Endometrium (tissue), 2 donors: ENCODE measurements at regions not wholly inside any gene's neighbourhood (a gene's known extent, or its start where the extent isn't known, plus 50 kb on each side); places are given as distances from the start of the nearest gene placed in this dataset.

ENCODE experiments used
- FAIRE-seq: peaks from 2 replicates; lab custom pipeline; 2012; peaks lifted over from hg19 to GRCh38; lab: Jason Lieb, UNC
- donor health status: control.
- donor health status: control.

DNA sequence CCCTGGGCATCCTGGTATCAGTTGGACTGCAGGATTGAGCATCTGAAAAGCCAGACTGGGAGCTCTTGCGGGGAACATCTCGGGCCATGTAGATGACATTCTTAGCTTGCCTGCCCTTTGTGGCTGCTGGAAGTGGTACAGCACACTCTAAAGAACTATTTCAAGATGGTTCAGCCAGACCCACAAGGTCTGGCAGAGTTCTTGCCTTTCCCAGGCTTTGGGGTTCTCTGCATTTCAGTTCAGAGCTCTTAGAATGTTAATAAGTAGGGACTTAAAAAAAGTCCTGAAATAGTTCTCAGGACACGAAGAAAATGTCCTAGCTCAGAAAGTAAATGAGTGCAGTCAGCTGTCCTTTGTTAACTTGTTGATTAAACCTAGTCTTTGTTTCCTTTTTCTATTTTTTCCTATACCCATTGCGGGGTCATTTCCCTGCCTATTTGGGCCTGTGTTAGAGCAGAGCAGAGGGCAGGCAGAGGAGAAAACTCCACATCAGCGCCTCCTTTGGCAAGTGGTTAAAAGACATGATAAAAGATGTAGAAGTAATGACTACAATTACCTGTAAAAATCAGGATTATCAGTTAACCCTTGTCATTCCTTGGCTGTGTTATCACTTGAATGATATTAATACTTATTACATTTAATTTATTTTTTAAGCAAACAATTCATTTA is 291.5 kb downstream of the ZSWIM6 start:
- FAIRE-seq: no peak

DNA sequence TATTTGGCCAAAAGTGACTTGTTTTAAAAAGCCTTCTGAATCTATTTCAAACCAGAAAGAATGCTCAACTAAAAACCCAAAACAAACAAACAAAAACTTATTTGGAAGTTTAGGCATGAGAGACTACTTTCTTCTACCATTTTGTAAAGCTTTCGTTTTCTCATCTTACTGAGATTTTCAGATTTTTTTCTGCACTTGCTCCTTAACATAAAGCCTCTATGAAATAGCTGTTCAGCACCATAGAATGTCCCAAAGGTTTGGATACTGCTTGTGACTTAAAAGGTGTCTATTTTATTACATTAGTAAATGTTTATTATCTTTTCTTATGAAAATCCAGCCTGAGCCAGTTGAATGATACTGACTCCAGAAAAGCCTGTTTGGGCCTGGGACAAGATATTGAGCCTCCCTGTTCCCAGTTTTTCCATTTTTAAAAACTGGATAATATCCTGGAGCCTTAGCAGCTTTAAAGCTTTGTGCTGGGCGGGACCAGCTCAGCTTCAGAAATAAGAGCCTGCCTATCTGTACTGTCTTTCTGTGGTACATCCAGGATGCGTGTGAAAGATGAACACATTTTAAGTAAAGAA is 292.6 kb downstream of the ZSWIM6 start:
- FAIRE-seq: peak; percentile 37

DNA sequence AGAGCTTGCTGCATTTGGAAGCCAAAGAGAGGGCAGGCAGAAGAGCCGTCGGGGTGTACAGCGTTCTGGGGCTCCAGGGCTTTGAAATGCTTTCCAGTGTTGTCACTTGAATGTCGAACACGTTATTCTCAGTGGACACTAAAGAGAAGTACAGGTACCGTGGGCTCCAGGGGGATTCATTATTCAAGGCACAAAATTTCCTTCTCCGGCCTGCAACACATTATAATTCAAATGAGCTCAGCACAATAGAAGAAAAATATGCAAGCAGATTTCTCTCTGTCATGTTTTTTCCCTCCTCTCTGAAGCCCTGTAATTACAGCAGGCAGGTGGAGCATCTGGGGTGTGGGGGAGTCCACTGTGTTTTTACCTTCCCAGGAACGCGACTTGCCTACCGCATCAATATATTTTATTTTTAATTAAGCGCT is 293.1 kb downstream of the ZSWIM6 start:
- FAIRE-seq: no peak

DNA sequence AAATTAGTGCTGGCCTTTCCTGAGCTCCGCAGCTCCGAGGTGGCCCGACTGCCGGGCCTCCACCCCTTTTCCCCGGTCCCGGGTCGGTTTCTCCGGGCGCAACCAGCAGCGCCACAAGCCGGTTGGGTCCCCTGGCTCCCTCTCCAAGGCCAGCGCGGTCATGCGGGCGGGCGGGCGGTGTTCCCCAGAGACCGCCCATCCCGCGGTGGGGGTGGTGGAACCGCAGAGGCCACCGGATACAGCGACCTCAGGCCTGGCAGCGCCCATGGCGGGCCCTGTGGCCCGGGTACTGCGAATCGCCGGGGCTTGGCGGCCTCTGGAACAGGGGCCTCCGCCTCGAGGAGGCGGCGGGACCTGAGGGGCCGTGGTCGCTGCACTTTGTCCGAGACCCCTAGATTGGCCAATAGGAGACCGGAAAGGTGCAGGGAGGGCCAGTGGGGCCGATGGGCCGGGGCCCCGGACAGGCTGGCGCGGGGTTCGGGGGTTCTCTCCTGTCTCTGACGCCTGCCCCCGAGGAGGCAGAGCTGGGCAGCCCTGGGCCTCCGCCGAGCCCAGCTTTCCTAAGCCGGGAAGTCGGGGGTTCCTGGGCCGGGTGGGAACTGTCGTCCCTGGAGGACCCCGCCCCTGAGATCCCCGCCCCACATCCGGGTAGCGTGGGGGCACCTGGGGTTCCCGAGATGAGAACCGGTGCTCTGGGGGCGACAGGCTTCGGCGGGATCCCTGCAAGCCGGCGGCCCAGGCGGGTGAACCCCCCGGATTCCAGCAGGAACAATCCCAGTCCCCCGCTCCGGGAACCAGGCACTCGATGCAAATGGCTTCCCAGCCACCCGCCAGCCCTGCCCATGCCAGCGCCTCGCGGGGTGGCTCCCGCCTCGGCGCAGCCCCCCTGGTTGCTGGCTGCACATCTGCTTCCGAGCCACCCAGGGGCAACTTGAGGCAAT is 293.9 kb downstream of the ZSWIM6 start:
- FAIRE-seq: no peak

DNA sequence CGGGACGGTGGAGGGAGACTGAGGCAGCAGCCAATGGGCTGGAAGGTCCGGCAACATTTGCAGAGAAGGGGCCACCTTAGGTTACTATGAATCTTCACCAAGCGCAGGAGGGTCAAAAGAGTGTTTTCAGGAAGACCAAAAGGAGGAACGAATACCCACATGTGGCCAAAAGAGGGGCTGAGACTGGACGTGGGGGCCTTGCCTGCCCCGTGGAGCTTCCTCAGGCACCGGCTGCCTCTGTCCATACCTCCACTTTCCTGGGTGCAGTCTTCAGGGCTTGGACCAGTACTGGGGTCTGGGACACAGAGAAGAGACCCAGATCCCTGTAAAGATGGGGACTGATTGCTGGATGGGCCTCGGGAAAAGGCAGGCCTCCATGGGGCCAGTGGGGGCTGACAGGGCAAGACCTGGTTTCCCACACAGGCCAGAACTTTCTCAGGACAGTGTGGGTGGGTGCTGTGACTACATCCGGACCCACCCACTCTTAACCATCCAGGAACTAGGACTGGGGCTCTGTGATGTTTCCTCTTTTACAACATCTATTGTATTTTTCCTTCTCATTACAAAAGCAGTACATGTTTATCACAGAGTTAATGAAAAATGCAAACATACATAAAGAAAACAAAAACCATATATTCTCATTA is 294.7 kb downstream of the ZSWIM6 start:
- no peak for FAIRE-seq

DNA sequence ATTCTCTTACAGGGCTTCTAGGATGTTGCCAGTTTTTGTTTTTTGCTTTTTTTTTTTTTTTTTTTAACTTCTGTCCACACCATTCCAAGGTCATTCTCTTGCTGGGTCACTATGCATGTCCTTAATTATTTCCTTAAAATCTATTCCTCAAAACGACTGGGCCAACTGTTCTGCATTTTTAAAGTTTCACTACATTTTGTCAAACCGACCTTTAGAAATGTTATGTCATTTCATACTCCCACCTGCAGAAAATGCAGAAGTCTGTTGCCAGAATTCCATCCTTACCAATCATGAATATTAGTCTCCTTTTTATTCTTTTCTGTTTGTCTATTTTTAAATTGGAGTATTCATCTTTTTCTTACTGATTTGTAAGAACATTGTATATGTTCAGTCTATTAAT is 295.5 kb downstream of the ZSWIM6 start:
- FAIRE-seq: no peak

DNA sequence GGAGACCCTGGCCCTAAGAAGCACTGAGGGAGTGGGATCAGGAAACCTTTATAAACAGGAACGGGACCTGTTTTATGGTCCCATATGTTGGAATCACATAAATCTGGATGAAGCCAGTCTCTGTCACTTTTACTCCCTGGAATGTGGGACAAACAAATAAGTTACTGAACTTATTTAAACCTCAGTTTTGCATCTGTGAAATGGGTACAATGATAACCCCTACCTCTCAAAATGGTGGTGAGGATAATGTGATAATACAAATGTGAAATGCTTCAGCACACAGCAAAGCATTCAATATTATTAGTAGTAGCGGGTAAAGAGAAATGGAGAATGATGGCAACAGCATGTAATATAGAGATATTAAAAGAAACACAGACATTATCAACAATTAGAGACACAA is 298.9 kb downstream of the ZSWIM6 start:
- no peak for FAIRE-seq

DNA sequence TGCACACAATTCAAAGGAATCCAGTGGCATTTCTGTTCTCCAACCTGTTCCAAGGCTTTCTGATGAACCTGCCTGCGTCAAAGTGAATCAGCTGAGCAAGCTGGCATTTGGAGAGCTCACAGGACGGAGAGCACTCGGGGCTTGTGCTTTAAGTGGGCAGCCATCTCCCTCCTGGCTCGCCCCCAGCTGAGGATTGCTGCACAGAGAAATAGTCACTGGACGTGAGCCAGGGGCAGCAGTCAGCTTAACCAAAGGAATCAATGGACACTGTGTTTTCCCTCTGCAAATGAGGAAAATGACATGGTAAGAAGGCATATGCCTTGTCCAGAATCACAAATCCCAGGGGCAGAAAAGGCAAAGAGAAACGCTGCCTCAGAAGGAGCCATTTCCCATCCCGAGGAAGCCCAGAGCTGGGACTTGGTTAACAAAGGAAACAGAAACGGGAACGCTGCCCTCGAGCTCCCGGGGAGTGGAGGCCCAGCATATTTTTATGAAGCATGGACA is 299.4 kb downstream of the ZSWIM6 start:
- FAIRE-seq: no peak

DNA sequence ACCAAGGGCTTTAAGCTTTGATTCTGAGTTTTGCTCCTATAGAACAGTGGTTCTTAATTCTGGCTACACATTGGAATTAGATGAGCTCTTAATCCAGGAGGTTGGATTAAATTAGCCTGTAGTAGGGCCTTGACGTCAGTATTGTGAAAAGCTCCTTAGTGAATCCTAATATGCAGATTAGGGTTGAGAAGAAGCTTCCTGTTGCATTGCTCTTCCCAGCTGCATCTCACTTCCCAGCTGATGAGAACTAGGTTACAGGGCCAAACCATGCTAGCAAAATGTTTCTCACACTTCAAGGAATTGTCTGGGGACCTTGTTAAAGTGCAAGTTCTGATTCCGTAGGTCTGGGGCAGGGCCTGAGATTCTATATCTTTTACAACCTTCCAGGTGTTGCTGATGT is 300.0 kb downstream of the ZSWIM6 start:
- no peak for FAIRE-seq

DNA sequence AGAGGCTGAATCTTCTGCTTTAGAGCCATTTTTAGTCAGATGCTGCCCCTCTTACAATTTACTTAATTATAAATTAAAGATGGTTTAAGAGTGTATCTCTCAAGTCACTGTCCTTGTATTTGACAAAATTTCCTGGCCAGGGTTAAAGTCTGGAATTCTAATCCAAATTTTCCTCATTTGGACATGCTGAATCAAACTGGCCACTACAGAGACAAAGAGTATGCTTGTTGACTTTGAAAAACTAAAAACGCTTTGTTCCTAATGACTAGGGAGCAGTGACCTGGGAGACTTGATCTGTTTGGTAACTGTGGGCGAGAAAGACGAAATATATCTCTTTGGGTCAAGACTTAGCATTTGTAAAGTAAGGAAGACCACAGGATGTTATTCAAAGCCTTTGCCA is 303.2 kb downstream of the ZSWIM6 start:
- no peak for FAIRE-seq

DNA sequence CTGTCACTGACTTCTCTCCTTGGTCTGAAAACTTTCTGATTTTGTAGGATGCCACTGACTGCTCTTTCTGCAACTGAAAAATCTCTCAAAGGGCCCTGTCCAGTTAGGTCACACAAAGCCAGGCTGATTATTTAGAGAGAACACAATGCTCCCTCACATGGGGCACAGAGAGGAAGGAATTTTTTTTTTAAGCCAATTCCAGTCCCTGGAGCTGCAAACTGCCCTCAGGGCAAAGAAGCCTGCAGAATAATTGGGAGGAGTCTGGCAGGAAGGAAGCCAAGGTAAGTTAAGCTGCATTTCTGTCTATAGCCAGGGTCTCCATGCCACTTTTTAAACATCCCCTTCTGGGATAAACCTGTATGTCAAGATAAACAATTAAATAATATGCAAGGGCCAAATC is 305.5 kb downstream of the ZSWIM6 start:
- no peak for FAIRE-seq

DNA sequence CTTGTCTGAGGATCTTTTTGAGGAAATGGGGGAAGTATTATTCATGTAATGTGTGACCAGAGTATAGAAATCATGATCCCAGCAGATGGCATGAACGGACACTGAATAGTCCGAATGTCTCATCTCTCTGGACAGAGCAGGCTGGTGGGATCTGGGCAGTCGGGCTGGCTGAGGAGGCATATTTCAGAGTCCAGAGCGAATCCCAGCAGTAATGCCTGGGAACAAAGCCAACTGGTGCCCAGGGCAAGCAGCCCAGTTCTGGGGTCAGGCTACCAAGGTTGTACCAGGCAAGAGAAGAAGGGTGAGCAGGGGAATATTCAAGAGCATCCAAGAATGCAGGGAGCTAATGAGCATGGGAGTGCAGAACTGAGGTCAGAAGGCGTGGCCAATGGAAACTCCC is 306.4 kb downstream of the ZSWIM6 start:
- no peak for FAIRE-seq

DNA sequence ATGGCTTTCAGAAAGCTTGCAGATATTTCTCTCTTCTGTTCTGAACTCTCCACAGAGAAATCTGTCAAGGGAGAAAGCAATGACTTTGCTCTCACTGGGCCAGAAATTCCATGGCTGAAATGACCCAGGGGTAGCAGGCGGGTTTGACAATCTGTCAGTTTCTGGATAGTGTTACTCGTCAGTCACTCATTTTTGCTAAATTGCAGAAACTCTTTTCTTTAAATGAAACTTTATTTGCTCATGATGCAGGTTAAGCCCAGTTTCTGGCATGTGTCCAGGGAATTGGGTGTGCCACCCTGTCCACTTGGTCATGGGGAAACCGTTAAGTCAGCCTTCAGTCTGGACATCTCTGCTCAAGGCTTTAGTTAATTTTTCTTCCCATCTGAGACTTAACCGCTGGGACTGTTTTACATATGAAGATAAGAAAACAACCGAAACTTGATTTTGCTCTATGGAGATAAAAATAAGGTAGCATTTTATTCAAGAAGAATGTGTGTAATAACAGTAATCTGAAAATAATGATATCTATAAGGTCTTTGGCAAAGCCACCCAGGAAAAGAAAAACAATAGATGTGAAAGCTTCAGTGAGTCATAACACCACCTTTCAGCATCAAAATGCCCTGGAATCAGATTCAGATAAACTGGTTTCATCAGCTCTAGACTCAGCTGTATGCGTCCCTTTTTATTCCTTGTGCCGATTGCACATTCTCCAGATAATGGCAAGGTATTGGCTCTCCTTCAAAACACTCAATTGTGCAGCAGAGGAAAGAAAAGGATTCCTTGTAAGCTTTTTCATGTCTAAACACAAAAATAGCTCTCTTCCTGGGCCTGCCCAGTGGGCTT is 308.3 kb downstream of the ZSWIM6 start:
- no peak for FAIRE-seq

DNA sequence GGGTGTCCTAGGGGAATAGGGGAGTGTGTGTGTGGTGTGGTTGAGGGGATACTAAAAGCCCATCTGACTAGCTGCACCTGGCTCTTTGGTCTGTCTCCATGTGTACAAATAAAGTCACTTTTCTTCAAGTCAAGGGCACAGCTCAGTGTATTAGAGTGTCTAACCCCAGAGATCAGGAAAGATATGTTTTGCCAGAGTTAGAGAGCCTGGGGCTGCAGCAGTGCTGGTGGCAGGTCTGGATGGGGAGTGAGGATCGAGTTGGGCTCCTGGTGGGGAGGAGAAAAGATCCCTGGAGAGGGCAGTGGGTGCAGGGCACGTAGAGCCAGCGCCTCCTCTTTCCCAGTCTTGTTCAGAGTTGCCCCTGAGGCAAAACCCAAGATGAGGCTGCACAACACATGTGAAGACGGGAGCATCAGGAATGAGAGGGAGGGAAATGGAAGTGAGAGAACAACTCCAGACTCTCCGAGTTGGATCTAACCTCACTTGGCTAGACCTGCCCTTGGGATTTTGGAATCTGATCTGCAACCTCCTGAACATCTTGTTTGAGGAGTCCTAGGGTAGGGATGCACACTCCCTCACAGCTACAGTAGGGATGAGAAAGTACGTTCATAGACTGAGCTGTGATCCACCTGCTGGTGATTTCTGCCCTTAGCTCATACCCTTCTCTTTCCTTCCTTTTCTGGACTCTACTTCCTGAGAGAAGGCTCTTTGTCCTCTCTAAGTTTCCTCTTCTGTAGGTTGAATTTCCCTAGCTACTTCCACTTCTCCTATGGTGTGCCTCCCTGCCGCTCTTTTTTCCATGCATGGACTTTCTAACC is 309.9 kb downstream of the ZSWIM6 start:
- FAIRE-seq: no peak

DNA sequence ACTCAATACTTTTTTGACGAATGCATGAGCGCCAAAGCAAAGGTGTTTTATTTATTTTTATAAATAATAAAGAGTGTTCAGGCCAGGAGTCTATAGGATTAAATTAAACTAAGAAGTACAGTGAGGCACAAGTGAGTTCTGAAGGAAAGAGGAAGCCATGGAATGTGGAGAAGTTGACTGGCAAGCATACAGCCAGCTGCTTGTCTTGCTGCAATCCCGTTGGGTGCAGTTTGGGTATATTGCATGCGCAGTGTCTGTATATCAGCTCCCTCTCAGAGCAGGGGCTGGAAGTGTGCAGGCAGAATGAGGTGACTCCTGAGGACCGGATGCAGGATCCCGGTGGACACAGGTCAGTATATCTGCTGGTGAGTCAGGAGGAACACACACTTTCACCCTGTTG is 315.6 kb downstream of the ZSWIM6 start:
- FAIRE-seq: no peak

DNA sequence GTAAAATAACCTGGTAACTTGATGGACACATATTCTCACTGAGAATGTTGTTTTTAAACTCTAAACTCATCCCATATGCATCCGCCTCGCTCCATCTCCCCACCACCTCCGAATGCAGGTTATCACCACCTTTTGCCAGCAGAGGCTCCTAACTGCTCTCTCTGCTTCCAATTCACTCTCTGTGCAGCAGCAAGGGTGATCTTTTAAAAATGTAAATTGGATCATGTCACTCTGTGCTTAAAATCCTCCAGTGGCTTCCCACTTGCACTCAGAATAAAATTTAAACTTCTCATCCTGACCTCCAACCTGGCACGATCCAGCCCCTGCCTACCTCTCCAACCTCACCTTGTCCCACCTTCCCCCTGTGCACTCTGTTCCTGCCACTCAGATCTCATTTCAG is 317.2 kb downstream of the ZSWIM6 start:
- FAIRE-seq: no peak

DNA sequence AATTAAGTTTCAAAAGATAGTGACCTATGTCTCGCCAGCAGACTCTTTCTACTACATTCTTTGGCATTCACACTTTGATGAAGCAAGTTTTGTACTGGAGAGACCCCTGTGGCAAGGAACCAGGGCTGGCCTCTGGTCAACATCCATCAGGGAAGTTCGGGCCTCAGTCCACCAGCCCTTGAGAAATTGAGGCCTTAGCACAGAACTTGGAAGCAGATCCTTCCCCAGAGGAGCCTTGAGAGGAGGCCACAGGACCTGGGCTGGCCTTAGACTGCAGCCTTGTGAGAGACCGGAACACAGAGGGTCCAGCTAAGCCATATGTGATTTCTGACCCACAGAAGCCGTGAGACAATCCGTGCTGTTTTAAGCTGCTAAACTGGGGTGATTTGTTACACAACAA is 317.9 kb downstream of the ZSWIM6 start:
- no peak for FAIRE-seq

DNA sequence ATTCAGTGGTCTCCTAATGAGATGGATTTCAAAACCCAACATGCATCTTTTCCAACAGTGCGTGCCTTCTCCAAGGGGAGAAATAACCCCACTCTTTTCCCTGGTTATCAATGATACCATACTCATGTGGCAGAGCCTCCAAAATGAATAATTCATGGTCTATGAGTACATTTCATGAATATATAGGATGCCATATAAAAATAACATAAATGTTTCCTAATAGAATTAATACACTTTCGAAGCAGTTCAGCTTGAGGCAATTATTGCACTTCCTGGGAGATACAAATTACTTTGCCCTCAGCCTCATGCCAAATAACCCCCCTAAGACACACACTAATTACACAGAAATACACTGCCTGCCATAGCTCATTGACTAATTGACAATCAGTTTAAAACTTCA is 318.6 kb downstream of the ZSWIM6 start:
- no peak for FAIRE-seq

DNA sequence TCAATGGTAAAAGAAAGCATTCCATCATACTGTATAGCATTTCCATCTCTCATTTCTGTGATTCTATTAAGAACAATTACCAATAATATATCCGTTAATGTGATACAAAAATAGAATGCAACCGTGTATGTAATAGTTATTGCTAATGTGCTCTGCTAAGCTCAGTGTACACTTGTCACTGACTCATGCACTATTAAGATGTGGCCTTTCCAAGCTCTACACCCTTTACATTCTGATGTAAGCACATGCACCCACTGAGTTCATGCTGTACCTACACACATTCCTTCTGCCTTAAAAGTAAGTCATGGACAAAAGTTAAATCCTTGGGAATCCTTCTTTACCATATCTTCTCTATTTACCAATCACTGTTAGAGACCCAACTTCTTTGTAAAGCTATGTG is 319.1 kb downstream of the ZSWIM6 start:
- no peak for FAIRE-seq

DNA sequence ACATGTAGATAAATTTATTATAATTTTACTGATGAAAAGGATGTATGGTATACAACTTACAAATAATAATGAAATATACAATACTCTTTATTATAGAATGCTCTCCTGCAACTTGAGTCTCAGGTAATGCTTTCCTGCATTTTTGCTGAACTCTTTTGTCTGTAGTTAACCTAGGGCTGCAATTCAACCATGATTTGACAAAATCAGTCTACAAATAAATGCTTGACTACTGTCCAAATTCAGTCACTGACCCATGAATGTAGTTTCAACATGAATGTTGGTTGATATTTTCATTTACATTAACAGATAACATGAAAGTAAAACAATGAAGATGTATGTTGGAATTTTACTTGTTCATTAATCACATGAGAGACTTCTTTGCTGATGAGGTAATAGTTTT is 320.9 kb downstream of the ZSWIM6 start:
- no peak for FAIRE-seq
